GM18517 (cell line): ENCODE measurements at regions not wholly inside any gene's neighbourhood (a gene's known extent, or its start where the extent isn't known, plus 50 kb on each side); places are given as distances from the start of the nearest gene placed in this dataset.
A peak's percentile ranks its signal among the peaks of the same experiment; 100 is the strongest.

Experiments used
- ATAC-seq: cut with Tn5 transposase; IDR thresholded peaks from one replicate; pipeline ENCODE4 v1.9.1; 2021; ENCODE audit warnings: mild to moderate bottlenecking, moderate library complexity; ENCODE audit not compliant: unreplicated experiment

DNA sequence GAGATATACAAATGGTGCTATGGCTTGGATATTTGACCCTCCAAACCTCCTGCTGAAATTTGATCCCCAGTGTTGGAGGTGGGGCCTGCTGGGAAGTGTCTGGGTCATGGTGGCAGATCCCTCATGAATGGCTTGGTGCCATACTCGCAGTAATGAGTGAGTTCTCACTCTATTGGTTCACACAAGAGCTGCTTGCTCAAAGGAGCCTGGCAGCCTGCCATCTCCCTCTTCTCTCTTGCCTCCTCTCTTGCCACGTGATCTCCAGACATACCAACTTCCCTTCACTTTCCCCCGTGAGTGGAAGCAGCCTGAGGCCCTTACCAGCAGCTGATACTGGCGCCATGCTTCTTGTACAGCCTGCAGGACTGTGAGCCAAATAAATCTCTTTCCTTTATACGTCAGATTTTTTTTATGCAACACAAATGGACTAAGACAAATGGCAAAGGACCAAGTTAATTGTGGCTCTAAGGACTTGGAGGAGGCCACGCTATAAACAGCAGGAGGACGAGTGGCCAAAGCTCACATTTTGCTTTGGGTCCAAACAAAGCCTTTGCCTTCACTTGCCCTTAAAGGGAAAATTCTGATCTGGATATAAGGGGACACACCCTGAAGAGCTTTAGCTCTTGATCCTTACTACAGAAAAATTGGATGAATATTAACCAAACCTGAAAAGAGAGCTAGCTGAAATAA lies 214.7 kb downstream of the SS18 start:
- ATAC-seq, result no peak

DNA sequence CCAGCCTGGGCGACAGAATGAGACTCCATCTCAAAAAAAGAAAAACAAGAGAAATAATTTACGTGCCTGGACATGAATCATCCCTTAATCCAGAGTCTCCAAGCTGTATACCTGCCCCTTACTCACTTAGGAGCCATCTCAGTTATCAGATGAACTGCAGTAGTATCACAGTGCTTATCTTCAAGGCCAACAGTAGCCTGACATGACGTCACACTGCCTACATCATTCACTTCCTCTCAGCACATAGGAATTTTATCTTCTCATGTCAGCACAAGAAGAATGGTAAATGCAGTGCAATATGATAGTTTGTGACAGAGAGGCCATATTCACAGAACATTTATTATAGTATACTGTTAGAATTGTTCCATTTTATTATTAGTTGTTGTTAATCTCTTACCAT lies 216.6 kb downstream of the SS18 start:
- ATAC-seq, result no peak

DNA sequence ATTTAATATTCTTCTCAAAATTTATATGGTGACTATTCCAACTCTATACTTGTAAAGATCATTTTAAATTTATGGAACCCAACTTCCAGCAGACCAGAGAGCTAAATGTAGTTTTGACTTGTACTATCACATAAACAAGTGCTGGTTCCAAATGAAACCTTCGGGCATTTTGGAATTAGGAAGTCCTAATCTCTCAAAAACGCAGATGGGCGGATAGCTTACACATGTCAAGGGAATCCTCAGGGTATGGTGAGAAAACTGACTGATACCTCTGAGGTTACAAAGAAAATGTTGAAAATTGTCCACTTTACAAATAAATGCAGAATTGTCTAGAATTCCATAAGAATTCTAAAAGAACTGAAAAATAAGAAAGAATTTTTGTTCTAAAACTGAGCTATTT lies 224.1 kb downstream of the SS18 start:
- no peak for ATAC-seq

DNA sequence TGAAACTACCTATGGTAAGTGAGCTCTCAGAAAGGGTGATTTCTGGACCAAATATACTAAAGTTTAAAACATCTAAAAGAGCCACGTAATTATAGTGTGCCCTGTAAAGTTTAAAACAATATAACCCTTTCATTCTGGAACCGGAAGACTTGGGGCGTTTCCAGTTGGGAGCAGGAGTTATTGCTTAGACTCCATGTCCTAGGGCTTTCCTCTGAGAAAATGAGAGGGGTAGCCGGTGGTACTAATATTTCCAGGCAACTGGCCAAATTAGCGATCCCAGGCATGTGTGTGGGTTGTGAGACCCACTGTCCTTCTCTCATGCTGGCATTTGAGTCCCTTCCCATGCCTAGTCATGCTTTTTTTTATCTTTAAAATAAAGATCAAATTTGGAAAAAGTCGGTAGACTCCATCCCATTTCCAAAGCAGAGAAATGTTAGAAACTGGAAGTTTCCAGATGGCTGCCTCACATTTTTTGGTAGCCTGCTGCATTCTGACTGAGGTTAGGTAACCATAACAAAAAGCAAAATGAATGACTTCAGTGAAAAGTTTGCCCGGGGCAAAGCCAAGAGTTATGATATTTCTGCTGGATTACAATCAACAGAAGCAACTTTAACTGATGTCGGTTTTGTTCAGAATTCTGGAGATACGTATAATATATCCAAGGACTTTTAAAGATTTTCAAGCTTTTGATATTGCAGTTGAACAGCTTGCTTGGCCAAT lies 227.4 kb downstream of the SS18 start:
- ATAC-seq, result no peak

DNA sequence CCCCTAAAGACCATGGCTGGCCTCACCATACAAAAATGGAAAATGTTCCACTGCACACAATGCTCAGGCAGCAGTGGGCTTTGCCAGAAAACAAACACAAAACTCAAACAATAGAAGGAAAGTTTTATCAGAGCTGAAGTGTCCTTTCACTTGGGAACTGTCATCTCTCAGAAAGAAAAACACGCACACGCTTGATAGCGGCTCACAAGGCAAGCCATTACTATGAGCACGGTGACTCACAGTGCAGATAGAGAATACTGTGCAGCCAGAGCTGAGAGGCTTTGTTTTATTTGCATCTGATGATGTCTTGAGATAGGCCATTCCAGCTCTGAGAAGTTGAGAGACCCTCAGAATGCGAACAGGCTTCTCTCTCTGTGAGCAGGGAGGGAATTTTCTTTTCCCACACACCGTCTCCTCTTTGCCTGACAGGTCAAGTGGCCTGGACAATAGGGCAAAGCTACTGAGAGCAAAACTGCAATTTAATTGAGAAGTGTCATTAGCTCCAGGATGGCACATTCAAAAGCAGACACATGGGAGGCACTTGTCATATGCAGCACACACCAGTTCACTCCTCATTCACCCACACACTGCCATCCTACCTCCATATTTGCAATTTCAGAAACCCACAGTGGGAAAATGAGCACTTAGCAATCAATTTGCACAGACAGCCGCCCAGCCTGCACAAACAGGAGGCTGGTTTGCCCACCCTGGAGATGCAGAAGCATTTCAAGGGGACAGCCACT lies 236.6 kb downstream of the SS18 start:
- ATAC-seq, result no peak

DNA sequence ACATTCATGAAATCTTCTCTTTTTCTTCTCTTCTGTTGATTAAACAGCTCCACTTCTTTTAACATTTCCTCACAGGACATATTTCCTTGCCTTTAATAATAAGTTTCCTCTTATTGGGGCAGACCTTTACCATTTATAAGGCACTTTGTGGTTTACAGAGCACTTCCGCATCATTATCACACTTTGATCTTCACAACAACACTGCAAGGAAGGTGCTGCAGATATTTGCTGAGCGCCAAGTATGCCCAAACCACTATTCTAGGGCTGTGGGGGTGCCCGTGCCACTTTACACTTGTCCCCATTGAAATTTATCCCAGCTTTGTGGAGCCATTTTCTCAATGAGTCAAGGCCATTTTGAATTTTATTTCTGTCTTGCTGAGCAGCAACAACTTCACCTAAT lies 246.6 kb downstream of the SS18 start:
- ATAC-seq, result no peak

DNA sequence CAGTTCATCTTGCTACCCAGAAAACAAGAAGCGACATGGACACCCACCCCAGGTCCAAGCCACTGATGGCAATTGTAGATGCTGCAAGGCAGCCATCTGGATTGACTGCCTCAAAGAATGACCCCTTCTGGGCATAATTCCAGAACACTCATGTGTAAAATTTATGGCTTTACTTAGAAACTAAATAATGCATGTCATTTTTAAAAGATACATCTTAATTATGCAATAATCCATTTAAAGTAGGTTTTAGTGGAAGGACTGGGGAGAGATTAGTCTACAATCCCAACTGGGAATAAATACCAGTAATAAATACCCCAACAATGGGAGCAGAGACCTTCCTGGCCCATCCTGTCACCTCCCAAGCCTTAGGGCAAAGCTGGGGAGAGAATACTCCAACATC lies 247.7 kb downstream of the SS18 start:
- no peak for ATAC-seq

DNA sequence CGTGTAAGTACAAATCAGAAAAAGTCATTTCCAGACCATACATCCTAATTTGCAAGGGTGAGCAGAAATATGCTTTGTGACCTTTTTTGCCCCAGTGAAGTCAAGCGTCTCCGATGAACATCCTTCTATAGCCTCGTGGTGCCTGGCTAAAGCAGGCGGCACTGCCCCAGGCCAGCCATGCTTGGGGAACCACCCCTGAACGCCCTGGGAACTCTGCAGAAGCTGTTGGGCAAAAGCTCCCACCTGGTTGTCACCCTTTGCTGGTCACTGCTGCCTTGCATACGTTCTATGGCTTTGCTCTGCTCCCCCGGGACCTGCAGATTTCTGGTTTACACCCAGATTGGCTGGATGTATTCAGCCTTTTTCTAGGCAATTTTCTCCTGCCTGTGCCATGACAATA lies 256.4 kb downstream of the SS18 start:
- no peak for ATAC-seq

DNA sequence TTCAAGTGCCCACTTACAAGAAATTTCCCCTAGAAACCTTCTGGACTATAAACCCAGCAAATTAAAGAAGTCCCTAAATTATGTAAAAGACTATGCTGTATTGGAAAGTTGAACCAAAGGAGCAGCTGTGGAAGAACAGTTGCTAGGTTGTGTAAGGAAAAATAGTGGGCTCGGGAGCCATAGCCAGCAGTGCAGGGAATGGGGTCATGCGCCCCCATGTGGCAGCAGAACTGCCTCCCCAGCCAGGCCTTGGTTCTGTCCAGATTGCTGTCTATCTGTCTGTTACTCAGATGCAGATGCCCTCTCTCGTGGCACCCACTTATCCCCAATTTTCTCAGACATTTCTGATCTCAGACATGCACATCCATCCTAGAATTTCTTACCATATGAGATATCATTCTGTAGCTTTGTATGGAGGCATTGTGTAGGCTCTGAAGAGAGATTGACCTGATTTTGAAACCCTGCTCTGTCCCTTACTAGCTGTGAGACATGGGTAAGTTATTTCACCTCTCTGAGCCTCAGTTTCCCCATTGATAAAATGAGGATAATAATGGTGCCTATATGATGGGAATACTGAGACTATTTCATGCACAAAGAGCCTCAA lies 258.3 kb downstream of the SS18 start:
- ATAC-seq, result peak; percentile 65

DNA sequence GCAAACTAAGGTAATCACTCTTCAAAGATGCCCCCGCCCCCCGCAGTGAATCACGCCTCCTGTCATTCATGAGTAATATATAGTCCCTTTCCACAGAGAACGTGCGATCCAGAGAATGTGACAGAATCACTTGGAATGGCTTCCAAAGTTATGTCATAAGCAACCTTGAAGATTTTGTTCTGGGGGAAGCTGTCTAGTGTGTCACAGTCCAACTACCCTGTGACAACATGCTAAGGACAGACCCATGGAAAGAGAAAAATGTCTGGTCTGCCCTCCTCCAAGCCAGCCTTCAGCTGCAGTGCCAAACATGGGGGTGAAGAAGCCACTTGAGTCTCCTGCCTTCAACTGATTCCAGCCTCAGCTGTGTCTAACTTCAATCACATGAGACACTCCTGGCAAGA lies 259.1 kb downstream of the SS18 start:
- ATAC-seq, result no peak

DNA sequence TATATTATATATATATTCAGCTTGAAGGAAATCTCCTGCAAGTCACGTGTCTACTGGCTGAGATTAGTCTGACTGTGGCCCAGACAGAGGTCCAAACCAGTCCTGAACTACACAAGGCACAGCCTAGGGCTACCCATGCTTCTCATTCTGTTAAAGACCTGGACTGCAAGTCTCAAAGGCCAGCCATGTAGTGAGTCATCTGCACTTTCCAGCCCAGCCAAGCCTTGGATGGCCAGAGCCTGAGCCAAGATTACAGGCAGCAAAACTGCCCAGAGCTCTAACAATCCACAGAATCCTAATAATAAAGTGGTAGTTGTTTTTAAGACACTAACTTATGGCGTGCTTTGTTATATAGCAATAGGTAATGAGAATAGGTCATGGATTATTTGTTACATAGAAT lies 259.6 kb downstream of the SS18 start:
- ATAC-seq, result no peak

DNA sequence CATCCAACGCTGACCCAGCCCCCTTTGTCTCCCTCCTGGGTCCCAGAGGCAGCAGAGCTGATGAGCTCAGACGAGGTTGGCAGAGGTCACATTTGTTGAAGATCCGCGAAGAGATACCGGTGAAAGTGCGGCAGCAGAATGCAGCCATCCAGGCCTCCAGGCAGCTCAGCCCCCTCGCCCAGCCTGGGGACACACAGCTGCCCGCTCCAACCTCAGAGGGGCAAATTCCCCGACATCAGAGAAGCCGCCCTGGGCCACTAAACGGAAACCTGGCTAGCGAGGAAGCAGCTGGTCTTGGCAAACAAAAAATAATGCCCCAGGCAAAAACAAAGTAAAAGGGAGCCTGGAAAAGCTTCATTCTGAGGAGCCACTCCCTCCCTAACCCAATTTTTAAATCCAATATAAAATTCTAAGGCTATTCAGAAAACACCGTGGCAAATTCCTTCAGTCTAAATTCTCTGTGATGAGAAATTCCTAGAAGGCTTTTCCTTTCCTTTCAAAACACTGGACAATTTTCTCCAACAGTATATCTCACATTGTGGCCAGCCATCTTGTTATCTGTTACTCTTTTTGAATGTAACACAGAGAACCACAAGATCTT lies 262.4 kb downstream of the SS18 start:
- ATAC-seq, result no peak

DNA sequence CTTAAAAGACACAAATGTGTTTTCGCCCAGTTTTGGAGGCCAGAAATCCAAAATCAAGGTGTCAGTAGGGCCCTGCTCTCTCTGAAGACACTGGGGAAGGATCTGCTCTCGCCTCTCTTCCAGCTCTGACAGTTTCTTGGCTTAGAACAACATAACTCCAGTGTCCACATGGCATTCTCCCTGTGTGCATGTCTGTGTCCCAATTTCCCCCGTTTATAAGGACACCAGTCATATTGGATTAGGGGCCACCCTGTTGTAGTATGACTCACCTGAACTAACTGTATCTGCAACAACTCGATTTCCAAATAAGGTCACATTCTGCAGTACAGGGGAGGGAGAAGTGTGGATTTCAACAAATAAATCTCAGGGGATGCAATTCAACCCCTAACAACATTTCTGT lies 263.2 kb downstream of the SS18 start:
- ATAC-seq, result no peak

DNA sequence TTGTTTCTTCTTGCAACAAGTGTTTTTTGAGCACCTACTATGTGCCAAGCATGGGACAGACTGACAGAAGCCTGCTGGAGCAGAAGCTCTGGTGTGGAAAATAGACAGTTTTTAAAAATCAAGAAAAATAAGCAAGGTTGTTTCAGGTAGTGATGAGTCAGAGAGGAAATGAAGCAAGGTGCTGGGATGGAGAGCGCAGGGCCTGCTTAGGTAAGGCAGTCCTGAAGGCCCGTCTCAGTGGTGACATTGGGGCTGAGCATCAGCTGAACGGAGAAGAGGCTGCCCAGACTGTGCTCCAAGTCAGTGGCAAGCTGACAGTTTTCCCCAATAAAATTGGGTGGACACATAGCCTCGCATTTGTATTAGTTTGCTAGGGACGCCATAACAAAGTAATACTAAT lies 263.6 kb downstream of the SS18 start:
- no peak for ATAC-seq

DNA sequence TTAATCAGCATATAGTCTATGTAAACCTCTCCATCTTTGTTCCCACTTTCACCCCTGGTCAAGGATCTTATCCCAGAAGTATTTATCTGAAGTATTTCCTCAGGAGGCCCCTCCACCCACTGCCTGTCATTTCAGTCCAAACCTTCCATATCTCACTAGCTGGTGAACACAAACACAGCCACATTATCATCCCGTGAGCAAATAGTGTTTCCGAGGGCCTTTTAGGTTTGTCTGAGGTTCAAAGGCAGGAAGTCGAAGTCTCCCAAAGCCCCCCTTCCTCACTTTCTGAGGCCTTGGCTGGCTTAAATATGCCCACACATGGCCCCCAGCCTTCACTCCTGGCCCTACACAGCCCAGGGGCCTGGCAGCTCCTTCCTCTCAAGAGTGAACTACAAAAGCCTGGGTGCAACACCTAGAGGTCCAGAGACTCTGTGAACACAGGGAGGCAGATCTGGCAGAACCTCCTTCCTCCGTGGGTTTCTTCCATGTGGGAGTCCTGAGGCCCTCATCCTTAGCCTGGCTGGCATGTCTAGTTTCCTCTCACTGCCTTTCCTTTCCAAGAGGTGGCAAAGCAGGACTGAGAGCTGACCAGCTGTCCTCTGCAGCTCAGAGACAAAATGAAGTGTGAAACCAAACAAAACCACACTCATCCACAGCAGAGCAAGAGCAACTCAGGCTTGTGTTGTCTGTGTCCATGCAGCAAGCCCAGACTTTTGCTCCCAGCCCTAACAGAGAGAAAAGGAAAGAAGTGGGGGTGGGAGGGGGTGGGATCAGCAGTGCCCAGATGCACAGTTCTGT lies 264.2 kb downstream of the SS18 start:
- no peak for ATAC-seq

DNA sequence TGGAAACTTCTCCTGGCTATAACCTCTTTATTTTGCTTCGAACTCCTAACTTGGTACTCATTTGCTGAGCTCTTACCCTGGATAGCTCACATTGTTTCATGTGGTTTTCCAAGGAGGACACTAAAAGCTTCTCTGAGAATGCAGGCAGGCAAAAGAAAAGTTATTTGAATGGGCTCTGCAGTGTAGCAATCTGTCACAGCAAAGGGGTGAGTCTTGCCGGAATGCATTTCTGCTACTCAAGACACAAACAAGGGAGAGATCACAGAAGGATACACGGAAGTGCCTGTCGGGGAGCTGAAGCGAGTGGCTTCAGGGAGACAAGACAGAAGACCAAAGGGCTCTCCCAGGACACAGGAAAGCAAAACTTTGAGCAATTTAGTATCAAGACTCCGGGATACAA lies 265.4 kb downstream of the SS18 start:
- no peak for ATAC-seq

DNA sequence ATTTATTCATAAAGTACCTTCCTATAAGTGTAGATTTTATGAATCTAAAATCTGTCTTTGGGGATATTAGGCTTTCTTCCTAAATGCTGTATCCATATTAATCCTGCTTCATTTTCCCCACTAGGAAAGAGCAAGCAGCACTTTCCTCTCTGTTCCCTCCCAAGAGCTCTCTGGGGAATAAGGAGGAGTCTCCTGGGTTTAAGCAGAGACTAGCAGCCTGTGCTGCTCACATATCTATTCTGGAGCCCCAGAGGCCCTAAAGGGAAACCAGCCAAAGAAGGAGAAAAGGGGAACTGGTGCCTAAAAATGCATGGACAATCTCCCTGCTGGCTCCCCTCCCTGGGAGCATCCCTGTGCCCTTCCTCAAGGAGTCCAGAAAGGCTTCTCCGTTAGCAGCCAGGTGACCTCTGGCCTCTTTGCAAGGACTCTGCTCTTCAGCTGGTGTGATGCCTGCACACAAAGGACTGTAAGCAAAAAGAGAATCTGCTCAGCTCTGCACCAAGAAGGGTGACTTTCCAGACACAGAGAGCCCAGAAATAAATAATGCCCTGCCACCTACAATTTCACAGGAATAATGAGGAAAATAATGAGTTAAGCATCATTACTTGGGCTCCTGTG lies 270.6 kb downstream of the SS18 start:
- no peak for ATAC-seq

DNA sequence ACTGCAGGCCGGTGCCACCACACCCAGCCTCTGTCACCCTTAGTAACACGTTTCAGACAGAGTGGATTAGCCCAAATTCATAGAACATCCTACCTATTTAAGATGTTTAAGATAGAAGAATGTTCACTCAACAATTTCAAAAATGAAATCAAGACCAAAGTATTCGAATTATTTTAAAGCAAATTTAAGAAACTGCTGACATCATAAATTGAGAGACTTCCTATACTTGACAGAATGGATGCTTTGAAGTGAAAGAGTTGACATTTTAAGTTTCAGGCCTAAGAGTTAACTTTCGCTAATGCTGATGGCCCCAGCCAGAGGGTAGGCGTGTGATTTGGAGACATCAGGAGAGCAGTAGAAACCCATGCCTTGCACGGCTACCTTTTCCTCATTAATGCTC lies 271.9 kb downstream of the SS18 start:
- no peak for ATAC-seq

DNA sequence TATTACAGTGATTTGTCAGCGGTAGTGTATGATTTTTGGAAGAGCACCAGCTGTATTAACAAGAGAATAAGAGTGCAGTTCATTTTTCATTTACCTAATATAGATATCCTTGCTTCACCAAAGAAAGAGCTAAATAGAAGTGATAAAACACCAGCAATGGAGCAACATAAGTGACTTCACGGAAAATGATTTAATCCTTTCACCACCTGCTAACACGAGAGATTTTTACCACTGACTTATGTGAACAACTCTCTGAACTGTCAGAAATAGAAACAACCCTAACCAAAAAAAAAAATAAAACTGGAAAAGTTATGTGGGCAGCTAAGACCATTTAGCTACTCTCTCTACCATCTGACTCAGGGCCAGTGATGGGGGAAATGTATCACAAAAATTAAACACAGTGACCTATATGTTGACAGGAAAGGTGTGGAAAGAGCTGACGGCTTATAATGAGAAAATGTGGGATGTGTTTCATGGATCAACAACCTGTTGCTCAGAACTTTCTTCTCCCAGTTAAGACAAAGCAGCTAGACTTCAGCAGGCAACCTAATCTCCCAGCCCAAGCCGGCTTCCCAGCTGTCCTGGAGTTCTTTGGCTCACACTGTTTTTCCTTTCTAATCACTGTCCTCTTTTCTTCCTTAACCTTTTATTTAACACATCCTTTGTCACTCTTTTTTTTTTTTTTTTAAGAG lies 272.7 kb downstream of the SS18 start:
- no peak for ATAC-seq

DNA sequence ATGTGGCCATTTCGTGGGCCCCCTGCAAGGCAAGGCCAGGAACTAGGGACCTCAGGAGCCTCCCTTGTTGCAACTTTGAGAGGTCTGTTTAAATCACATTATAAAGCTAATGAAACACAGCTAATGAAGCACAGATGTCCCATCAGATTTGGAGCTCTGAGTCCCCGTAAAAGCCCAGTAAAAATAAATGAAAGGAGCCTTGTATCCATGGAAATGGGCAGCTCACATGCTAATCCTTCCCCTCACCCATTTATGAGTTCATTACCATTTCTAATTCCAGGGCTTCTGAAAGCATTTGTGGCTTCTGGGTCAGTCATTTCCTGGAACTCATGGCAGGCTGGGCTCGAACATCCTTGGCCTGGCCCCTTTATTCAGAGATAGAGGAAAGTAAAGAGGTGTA lies 274.8 kb downstream of the SS18 start:
- ATAC-seq, result no peak
